Left lung (tissue), 4 donors: ENCODE measurements at regions not wholly inside any gene's neighbourhood (a gene's known extent, or its start where the extent isn't known, plus 50 kb on each side); places are given as distances from the start of the nearest gene placed in this dataset.
"Not testable (repeated sequence)": the region's sequence is repeated elsewhere in the genome, so short reads cannot be mapped to it uniquely, and the experiment has no call there.

Experiments
- ATAC-seq: fragments of 200-7000 bp; cut with Tn5 transposase; one replicate; pipeline ENCODE4 v1.9.1; 2020; ENCODE audit warnings: moderate library complexity
- DNase-seq, 4 donors: peaks; one replicate each; pipeline ENCODE4 v3.0.0-alpha.2; 2013 to 2020
- H3K27ac ChIP-seq, 2 donors: fragments of 200-600 bp; sonication (generic) in 1 of 2; one replicate each; pipeline versions ENCODE4 v1.5.0 to v1.8.0; 2020 to 2021
- H3K27me3 ChIP-seq, 2 donors: fragments of 200-600 bp; sonication (generic) in 1 of 2; one replicate each; pipeline versions ENCODE4 v1.5.0 to v1.8.0; 2020 to 2021
- H3K36me3 ChIP-seq, 2 donors: fragments of 200-600 bp; sonication (generic) in 1 of 2; one replicate each; pipeline versions ENCODE4 v1.5.0 to v1.8.0; 2020 to 2021
- H3K4me1 ChIP-seq, 2 donors: fragments of 200-600 bp; one replicate each; pipeline ENCODE4 v1.8.0; 2021
- H3K4me3 ChIP-seq, 2 donors: fragments of 200-600 bp; sonication (generic) in 1 of 2; one replicate each; pipeline versions ENCODE4 v1.5.0 to v1.8.0; 2020 to 2021; ENCODE audit warnings: mild to moderate bottlenecking in 1 of 2
- H3K9me3 ChIP-seq, 2 donors: fragments of 200-600 bp; sonication (generic) in 1 of 2; one replicate each; pipeline versions ENCODE4 v1.5.0 to v1.8.0; 2020 to 2021
- CTCF ChIP-seq, 2 donors: fragments of 200-600 bp; sonication (generic) in 1 of 2; IDR thresholded peaks; one replicate each; pipeline versions ENCODE4 v1.5.0 to v1.8.0; 2021; ENCODE audit warnings: antibody characterized with exemption in 2 of 2
- intact Hi-C, 2 donors: fragments of 100-400 bp; cut with DNase I; formaldehyde crosslinking; loops; one replicate each; pipeline versions ENCODE4 v1.11.2 to v1.14.2; 2022
- donor health status: DM: no; HTN: yes; CAD: no.
- donor health status: DM: no; HTN: no; CAD: no.

GRCh38 chr1:189803364-189803763, 674.3 kb downstream of the BRINP3 start:
- Histone ChIP-seq H3K4me1 (no peaks in the 10 kb centered on the region), H3K9me3 (no peaks in the 10 kb centered on the region), H3K27ac (no peak overlapping the region), H3K27me3 (no peaks in the 10 kb centered on the region), H3K4me3 (no peak overlapping the region), H3K36me3 (no peaks in the 10 kb centered on the region)
- intact Hi-C loops, result no loop called here
- TF ChIP-seq CTCF (IDR thresholded peaks at IDR 0.05), result no peak
- ATAC-seq (no peak), DNase-seq (no peak)

- Histone ChIP-seq H3K36me3 (no peaks in the 10 kb centered on the region), H3K27ac (no peak overlapping the region), H3K4me3 (no peak overlapping the region), H3K27me3 (no peaks in the 10 kb centered on the region), H3K4me1 (no peaks in the 10 kb centered on the region), H3K9me3 (no peaks in the 10 kb centered on the region)
- DNase-seq, result no peak
- ATAC-seq, result no peak
- intact Hi-C loops, result no loop called here
- no peak for TF ChIP-seq CTCF (IDR thresholded peaks at IDR 0.05)
Measured at GRCh38 chr1:189804352-189804751, 673.3 kb downstream of the BRINP3 start.

GRCh38 chr1:189805735-189806134, 671.9 kb downstream of the BRINP3 start:
- DNase-seq (no peak), ATAC-seq (no peak)
- no peak for TF ChIP-seq CTCF (IDR thresholded peaks at IDR 0.05)
- intact Hi-C loops, result no loop called here
- Histone ChIP-seq H3K27me3 (no peaks in the 10 kb centered on the region), H3K4me3 (no peak overlapping the region), H3K27ac (no peak overlapping the region), H3K9me3 (no peaks in the 10 kb centered on the region), H3K4me1 (no peaks in the 10 kb centered on the region), H3K36me3 (no peaks in the 10 kb centered on the region)

- H3K27me3 ChIP-seq, H3K36me3 ChIP-seq, H3K9me3 ChIP-seq, H3K4me3 ChIP-seq, H3K4me1 ChIP-seq, intact Hi-C loops, H3K27ac ChIP-seq, ATAC-seq, DNase-seq: not testable (repeated sequence)
Measured at GRCh38 chr1:189810639-189811038, 667.0 kb downstream of the BRINP3 start.

GRCh38 chr1:189811960-189812359, 665.7 kb downstream of the BRINP3 start:
- intact Hi-C loops, result no loop called here

More at GRCh38 chr1:189811960-189812359, 665.7 kb downstream of the BRINP3 start:
- Histone ChIP-seq H3K4me3 (no peak overlapping the region), H3K36me3 (no peaks in the 10 kb centered on the region), H3K9me3 (no peaks in the 10 kb centered on the region), H3K4me1 (no peaks in the 10 kb centered on the region), H3K27me3 (no peaks in the 10 kb centered on the region), H3K27ac (no peak overlapping the region)
- DNase-seq (no peak), ATAC-seq (no peak)
- TF ChIP-seq CTCF (IDR thresholded peaks at IDR 0.05), result no peak
